HepG2 (cell line): ENCODE measurements at regions not wholly inside any gene's neighbourhood (a gene's known extent, or its start where the extent isn't known, plus 50 kb on each side); places are given as distances from the start of the nearest gene placed in this dataset.

ENCODE experiments used
- ATAC-seq: fragments of 200-7000 bp; cut with Tn5 transposase; 3 replicates; pipeline ENCODE4 v1.9.1; 2020; ENCODE audit warnings: mild to moderate bottlenecking, moderate library complexity
- BruUV-seq: library from RNA; stranded (reverse); fragments of 400-500 nt; replicated peaks from 2 replicates; lab custom pipeline; 2021; lab: Mats Ljungman, UMichigan
- CTCF ChIA-PET: fragments of 300-600 bp; formaldehyde crosslinking; extraction: SDS; loops from one replicate; lab custom pipeline; 2021; ENCODE audit warnings: low total read pairs, inconsistent platforms, low intra/inter-chr PET ratio; lab: Yijun Ruan, JAX
- POLR2A ChIA-PET: fragments of 350-600 bp; sonication (Branson Sonifier 250); formaldehyde crosslinking; loops from one replicate; lab custom pipeline; 2020; ENCODE audit warnings: antibody characterized with exemption, inconsistent platforms; lab: Yijun Ruan, JAX
- DNase-seq: peaks from one replicate; pipeline ENCODE4 v3.0.0-alpha.2; 2015; ENCODE audit warnings: low spot score
- FAIRE-seq: peaks from 3 replicates; lab custom pipeline; 2011; peaks lifted over from hg19 to GRCh38; lab: Jason Lieb, UNC
- H2AFZ ChIP-seq: one replicate; pipeline ENCODE4 v1.6.1; 2011; ENCODE audit warnings: low read length, inconsistent platforms
- H3K27ac ChIP-seq: fragments of 300-600 bp; 3 replicates; pipeline ENCODE4 v1.8.0; 2011; ENCODE audit warnings: mixed run types, mild to moderate bottlenecking, mixed read lengths, low read length, inconsistent platforms; ENCODE audit not compliant: insufficient read depth; ENCODE audit errors: extremely low read length
- H3K27me3 ChIP-seq, 2 experiments: fragments of 200-600 bp in 1 of 2; 2 replicates in 1 of 2; 3 replicates in 1 of 2; pipeline versions ENCODE4 v1.6.0 to v1.8.0; 2011; ENCODE audit warnings: low read length in 2 of 2, mild to moderate bottlenecking in 2 of 2, moderate library complexity in 2 of 2, inconsistent platforms in 1 of 2; ENCODE audit not compliant: insufficient read depth in 2 of 2, control insufficient read depth in 1 of 2
- H3K36me3 ChIP-seq, 2 experiments: fragments of 200-600 bp in 1 of 2; replicated peaks in 1 of 2; 2 replicates in 1 of 2; 3 replicates in 1 of 2; pipeline versions ENCODE4 v1.5.1 to v1.8.0; 2011; ENCODE audit warnings: low read length in 2 of 2, inconsistent platforms in 1 of 2; ENCODE audit not compliant: insufficient read depth in 2 of 2, control insufficient read depth in 1 of 2
- H3K4me1 ChIP-seq: 2 replicates; pipeline ENCODE4 v1.5.1; 2012; ENCODE audit warnings: low read length, inconsistent platforms; ENCODE audit not compliant: insufficient read depth
- H3K4me2 ChIP-seq: 2 replicates; pipeline ENCODE4 v1.6.0; 2011; ENCODE audit warnings: low read depth, low read length, inconsistent platforms
- H3K4me3 ChIP-seq, 3 experiments: fragments of 200-600 bp in 1 of 3; sonication (generic), shearing (Covaris generic) in 1 of 3; replicated peaks in 1 of 3; 2 replicates each; pipeline ENCODE4 v1.5.1; 2011 to 2016; ENCODE audit warnings: low read length in 3 of 3, inconsistent platforms in 2 of 3, low read depth in 2 of 3, mild to moderate bottlenecking in 2 of 3, control low read depth in 1 of 3, mixed read lengths in 1 of 3; ENCODE audit not compliant: insufficient read depth in 1 of 3
- H3K79me2 ChIP-seq: one replicate; pipeline ENCODE4 v1.6.1; 2011; ENCODE audit warnings: low read length, inconsistent platforms; ENCODE audit not compliant: insufficient read depth
- H3K9ac ChIP-seq: 2 replicates; pipeline ENCODE4 v1.6.0; 2011; ENCODE audit warnings: mild to moderate bottlenecking, low read depth, low read length, inconsistent platforms; ENCODE audit not compliant: insufficient read depth
- H3K9me3 ChIP-seq: 2 replicates; pipeline ENCODE4 v1.5.1; 2012; ENCODE audit warnings: mild to moderate bottlenecking, low read length
- H4K20me1 ChIP-seq: 2 replicates; pipeline ENCODE4 v1.6.0; 2011; ENCODE audit warnings: inconsistent platforms, mild to moderate bottlenecking, low read length, moderate library complexity; ENCODE audit not compliant: insufficient read depth
- HCFC1 ChIP-seq: fragments of 150-350 bp; IDR thresholded peaks from 2 replicates; pipeline ENCODE4 v1.6.1; 2014; ENCODE audit warnings: low read depth, low read length
- PCBP1 ChIP-seq: fragments of 200-400 bp; formaldehyde crosslinking; IDR thresholded peaks from 2 replicates; pipeline ENCODE4 v1.6.1; 2017; ENCODE audit warnings: mild to moderate bottlenecking, low read depth, low read length, borderline replicate concordance
- RBM22 ChIP-seq: fragments of 200-400 bp; formaldehyde crosslinking; optimal IDR thresholded peaks from 2 replicates; pipeline ENCODE3; 2017; ENCODE audit warnings: mild to moderate bottlenecking, low read length, moderate library complexity
- SMAD3 ChIP-seq: sonication (generic); formaldehyde crosslinking; IDR thresholded peaks from 2 replicates; pipeline ENCODE4 v1.4.0; 2020; ENCODE audit warnings: missing genetic modification reagents
- TBP ChIP-seq: sonication (generic); formaldehyde crosslinking; IDR thresholded peaks from 2 replicates; pipeline ENCODE4 v1.5.0; 2020; ENCODE audit warnings: missing genetic modification reagents
- TFE3 ChIP-seq: IDR thresholded peaks from 2 replicates; pipeline ENCODE4 v1.6.1; 2016
- ZBTB7B ChIP-seq: sonication (generic); formaldehyde crosslinking; IDR thresholded peaks from 2 replicates; pipeline ENCODE4 v1.4.0; 2020; ENCODE audit warnings: missing genetic modification reagents
- ZNF616 ChIP-seq: sonication (generic); formaldehyde crosslinking; IDR thresholded peaks from 2 replicates; pipeline ENCODE4 v1.5.0; 2020; ENCODE audit warnings: low read depth, mild to moderate bottlenecking, missing genetic modification reagents
- ZNF737 ChIP-seq: sonication (generic); formaldehyde crosslinking; IDR thresholded peaks from 2 replicates; pipeline ENCODE4 v1.5.0; 2020; ENCODE audit warnings: missing genetic modification reagents, mild to moderate bottlenecking, borderline replicate concordance
- ZZZ3 ChIP-seq: sonication (generic); formaldehyde crosslinking; IDR thresholded peaks from 2 replicates; pipeline ENCODE4 v1.4.0; 2020; ENCODE audit warnings: missing genetic modification reagents, mild to moderate bottlenecking, borderline replicate concordance
- WGBS: methylation state at CpG from one replicate; pipeline ENCODE4 v1.1.6; 2017; ENCODE audit warnings: low lambda C conversion rate; 5-methylcytosine and 5-hydroxymethylcytosine counted together
- in situ Hi-C: cut with HindIII; loops from 2 replicates; pipeline ENCODE4 v1.10.0; 2017; ENCODE audit warnings: low pct_unique_long_range_greater_than_20kb; ENCODE audit not compliant: extremely low pct_ligation_motif_present
- intact Hi-C: fragments of 100-400 bp; cut with micrococcal nuclease; formaldehyde crosslinking; loops from one replicate; pipeline ENCODE4 v1.10.0; 2022; ENCODE audit not compliant: unreplicated experiment

GRCh38 chr18:76619621-76620315 lies 124.7 kb upstream of the ZNF516 start:
- H3K27ac ChIP-seq, result no peak overlapping the region
- ChIA-PET POLR2A (no interaction called here), CTCF (no interaction called here)
- no peaks in the 10 kb centered on the region for H3K36me3 ChIP-seq
- TF ChIP-seq TFE3 (CRISPR knock-in tag), result no peak
- 0 out of 2 replicates have a peak, but pooled peaks have one; percentile 31 for TF ChIP-seq PCBP1
- TF ChIP-seq, all 625 proteins: peak for 1
- Histone ChIP-seq H3K4me1 (peaks cover 19% of the 10 kb centered on the region), H3K9me3 (no peaks in the 10 kb centered on the region), H3K9ac (no peak overlapping the region), H4K20me1 (no peaks in the 10 kb centered on the region), H3K79me2 (no peaks in the 10 kb centered on the region), H3K27me3 (peaks cover 2 to 65% of the 10 kb centered on the region in 2 experiments; a peak in 4 of 5 replicates), H3K4me3 (no peak overlapping the region), H3K4me2 (no peak overlapping the region), H2AFZ (no peak overlapping the region)
- ATAC-seq (peak; percentile 37), FAIRE-seq (no peak), DNase-seq (no peak)
- WGBS, result 60% methylated on average over 18 of the region's 27 CpGs
- intact Hi-C loops (no loop called here), in situ Hi-C loops (no loop called here)
- no TSS peak for BruUV-seq

- Histone ChIP-seq H3K36me3 (no peaks in the 10 kb centered on the region), H3K9me3 (no peaks in the 10 kb centered on the region), H4K20me1 (no peaks in the 10 kb centered on the region), H3K27ac (no peak overlapping the region), H3K4me1 (peaks cover 19% of the 10 kb centered on the region), H2AFZ (no peak overlapping the region), H3K9ac (no peak overlapping the region), H3K27me3 (peaks cover 2 to 61% of the 10 kb centered on the region in 2 experiments; a peak in 4 of 5 replicates), H3K4me3 (no peak overlapping the region), H3K79me2 (no peaks in the 10 kb centered on the region), H3K4me2 (no peak overlapping the region)
- in situ Hi-C loops, result no loop called here
- TF ChIP-seq ZNF737 (CRISPR knock-in tag) (no peak), HCFC1 (no peak), ZBTB7B (no peak), ZZZ3 (CRISPR knock-in tag) (no peak), SMAD3 (no peak), ZNF616 (CRISPR knock-in tag) (no peak), RBM22 (no peak), TBP (CRISPR knock-in tag) (no peak)
- WGBS, result 52% methylated on average over 11 of the region's 11 CpGs
- FAIRE-seq, result no peak
- BruUV-seq, result no TSS peak
- no peak for DNase-seq
- intact Hi-C loops, result no loop called here
- ATAC-seq, result peak; percentile 37
- ChIA-PET POLR2A (no interaction called here), CTCF (no interaction called here)
Observed at GRCh38 chr18:76619261-76619620, 124.2 kb upstream of the ZNF516 start.
